GM12864 (cell line): ENCODE measurements at regions not wholly inside any gene's neighbourhood (a gene's known extent, or its start where the extent isn't known, plus 50 kb on each side); places are given as distances from the start of the nearest gene placed in this dataset.

ENCODE experiments used
- DNase-seq: peaks from one replicate; pipeline ENCODE4 v3.0.0-alpha.2; 2011; ENCODE audit warnings: low read depth
- H3K4me3 ChIP-seq: 2 replicates; pipeline ENCODE4 v1.5.1; 2011; ENCODE audit warnings: mild to moderate bottlenecking, low read depth, low read length, control low read depth
- TF ChIP-seq, protein P1 (sequence below): IDR thresholded peaks from 2 replicates; pipeline ENCODE4 v1.5.1; 2011; ENCODE audit warnings: low read depth, mild to moderate bottlenecking, moderate library complexity, low read length, control low read depth, inconsistent platforms; ENCODE audit errors: missing control alignments

DNA sequence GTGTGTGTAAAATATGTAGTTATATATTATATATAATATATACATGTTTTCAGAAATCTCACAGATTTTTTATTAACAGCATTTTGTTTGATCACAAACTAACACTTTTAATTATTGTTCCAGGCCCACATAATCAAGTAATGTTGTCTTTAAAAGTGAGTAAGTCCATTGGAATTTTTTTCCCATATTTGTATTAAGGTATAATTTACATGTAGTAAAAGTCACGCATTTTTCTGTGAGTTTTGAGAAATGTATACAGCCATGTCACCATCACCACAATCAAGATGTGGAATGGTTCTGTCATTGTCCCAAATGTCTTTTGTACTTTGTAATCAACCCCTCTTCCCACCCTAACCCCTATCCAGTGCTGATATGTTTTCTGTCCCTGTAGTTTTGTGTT lies 120.0 kb upstream of the RFC3 start:
- no peak for DNase-seq
- H3K4me3 ChIP-seq, result no peak overlapping the region
- TF ChIP-seq, protein P1, sequence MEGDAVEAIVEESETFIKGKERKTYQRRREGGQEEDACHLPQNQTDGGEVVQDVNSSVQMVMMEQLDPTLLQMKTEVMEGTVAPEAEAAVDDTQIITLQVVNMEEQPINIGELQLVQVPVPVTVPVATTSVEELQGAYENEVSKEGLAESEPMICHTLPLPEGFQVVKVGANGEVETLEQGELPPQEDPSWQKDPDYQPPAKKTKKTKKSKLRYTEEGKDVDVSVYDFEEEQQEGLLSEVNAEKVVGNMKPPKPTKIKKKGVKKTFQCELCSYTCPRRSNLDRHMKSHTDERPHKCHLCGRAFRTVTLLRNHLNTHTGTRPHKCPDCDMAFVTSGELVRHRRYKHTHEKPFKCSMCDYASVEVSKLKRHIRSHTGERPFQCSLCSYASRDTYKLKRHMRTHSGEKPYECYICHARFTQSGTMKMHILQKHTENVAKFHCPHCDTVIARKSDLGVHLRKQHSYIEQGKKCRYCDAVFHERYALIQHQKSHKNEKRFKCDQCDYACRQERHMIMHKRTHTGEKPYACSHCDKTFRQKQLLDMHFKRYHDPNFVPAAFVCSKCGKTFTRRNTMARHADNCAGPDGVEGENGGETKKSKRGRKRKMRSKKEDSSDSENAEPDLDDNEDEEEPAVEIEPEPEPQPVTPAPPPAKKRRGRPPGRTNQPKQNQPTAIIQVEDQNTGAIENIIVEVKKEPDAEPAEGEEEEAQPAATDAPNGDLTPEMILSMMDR, result no peak

DNA sequence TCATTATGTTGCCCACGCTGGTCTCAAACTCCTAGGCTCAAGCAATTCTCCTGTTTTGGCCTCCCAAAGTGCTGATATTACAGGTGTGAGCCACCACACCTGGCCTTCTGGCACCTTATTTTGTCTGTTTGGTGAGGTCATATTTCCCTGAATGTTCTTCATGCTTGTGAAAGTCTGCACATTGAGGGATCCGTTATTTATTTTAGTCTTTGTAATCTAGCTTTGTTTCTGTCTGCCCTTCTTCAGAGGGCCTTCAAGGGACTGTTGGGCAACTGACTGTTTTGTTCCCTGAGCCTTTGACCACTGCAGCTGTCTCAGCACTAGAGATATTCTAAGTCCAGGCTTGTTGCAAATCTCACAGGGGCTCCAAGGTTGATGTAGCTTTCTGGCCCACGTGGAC lies 110.5 kb upstream of the RFC3 start:
- TF ChIP-seq, protein P1, result no peak
- no peak overlapping the region for H3K4me3 ChIP-seq

DNA sequence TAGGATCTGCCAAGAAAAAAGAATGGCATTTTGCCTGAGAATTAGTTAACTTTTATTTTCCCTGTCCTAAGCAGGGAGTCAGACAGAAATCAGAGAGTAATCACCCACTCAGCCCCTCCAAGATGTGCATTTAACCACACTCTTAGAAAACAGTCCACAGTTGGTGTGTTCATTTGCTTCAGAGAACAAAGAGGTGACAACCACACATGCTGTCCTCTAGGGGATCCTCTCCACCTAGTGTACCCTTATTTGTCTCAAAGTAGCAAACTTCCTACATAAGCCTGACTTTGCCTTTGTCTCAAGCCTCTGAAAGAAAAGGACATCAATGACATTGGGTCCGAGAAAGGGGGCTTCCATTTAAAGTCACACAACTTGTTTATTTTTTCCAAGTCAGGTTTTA lies 107.0 kb upstream of the RFC3 start:
- TF ChIP-seq, protein P1, result no peak
- H3K4me3 ChIP-seq, result no peak overlapping the region
- DNase-seq, result no peak

More for the DNA sequence above, 110.5 kb upstream of the RFC3 start:
- no peak for DNase-seq

DNA sequence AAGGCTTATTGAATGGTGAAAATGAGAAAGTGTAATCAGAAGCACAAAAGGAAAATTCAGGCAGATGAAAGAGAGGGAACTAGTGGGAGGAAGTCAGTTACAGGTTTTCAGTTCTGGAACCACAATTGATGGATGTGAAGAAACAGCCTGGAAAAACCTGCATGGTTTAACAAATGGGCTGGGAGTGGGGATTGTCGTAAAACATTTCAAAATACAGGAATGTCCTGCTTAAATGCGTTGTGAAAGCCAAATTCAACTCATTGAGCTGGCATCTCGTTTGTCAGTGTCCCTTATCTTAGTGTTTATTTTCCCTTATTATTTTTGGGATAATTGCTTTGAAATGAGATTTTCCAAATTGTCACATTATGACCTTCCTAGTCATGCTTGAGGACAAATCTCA lies 106.5 kb upstream of the RFC3 start:
- no peak overlapping the region for H3K4me3 ChIP-seq
- no peak for DNase-seq
- TF ChIP-seq, protein P1, result no peak

DNA sequence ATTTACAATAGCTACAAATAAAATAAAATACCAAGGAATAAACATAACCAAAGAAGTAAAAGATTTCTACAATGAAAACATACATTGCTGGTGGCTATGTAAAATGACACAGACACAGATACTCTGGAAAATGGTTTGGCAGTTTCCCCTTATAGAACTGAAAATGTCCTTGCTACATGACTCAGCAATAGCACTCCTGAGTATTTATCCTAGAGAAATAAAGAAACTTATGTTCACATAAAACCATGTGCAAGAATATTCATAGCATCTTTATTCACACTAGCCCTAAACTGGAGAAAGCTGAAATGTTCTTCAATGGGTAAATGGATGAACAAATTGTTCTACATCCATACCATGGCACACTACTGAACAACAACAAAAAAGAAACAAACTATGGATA lies 100.2 kb upstream of the RFC3 start:
- DNase-seq, result no peak
- TF ChIP-seq, protein P1, result no peak
- no peak overlapping the region for H3K4me3 ChIP-seq

DNA sequence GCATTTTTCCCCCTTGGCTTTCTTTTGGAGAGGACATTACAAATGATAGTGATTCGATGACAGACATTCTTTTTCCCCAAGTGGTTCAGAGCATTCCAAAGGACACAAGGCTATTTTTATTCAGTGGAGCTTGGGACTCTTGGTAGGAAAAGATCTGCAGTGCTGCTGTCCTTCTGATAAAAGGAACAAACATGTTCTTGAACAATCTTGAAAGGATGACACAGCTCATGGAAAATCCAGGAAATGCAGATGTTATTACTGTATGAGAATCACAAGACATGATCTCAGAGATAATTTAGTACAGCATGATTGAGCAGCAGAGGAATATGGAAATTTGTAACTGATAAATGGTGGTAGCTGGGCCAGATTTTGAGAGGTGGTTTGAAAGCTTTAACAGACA lies 96.2 kb upstream of the RFC3 start:
- TF ChIP-seq, protein P1, result no peak
- no peak for DNase-seq
- H3K4me3 ChIP-seq, result no peak overlapping the region

DNA sequence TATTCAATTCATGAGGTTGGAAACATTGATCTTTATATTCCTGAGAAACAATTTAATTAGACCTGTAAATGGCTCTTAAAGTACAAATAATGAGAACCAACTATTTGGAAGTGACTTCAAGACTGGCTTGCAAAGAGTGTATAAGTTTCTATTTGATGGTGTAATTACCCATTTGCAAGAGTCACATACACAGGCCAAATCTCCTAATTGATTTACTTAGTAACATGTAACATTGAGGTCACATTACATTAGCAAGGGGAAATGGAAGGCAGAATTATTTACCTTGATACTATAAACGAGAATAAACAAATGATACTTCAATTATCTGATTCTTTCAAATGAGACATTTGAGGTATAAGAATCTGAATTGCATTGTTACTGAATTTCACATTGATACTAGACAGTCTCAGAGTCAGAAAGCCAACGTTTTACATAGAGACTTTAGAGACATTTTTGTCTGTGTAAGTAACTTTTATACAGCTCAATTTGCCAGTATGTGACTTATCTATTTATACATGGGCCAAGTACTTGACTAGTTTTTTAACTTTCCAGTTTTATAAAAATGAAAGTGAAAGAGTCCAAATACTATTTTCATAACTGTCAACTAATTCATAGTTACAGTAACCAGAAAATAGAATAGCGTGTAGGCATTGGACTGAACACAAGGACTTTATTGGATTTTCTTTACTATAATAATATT lies 95.6 kb upstream of the RFC3 start:
- DNase-seq, result no peak
- TF ChIP-seq, protein P1, result no peak
- H3K4me3 ChIP-seq, result no peak overlapping the region
